ENCODE measurements at regions not wholly inside any gene's neighbourhood (a gene's known extent, or its start where the extent isn't known, plus 50 kb on each side); places are given as distances from the start of the nearest gene placed in this dataset.

- POLR2A ChIA-PET, result no interaction called here
- CTCF ChIA-PET, result interaction anchor here (1.6 kb wide), 1 partner anchor 10 kb away, joined by 4 read pairs; no protein-coding TSS in a partner anchor
- no peak for DNase-seq (ENCODE audit: extremely low spot score)
- no peak for TF ChIP-seq CTCF (IDR thresholded peaks at IDR 0.05; ENCODE audit: control extremely low read depth, extremely low read depth, low read depth, missing control alignments)
These were observed 270.4 kb upstream of the B3GALT2 start for GRCh38 chr1:193456811-193457280.

- TF ChIP-seq CTCF (IDR thresholded peaks at IDR 0.05; ENCODE audit: control extremely low read depth, extremely low read depth, low read depth, missing control alignments), result no peak
- POLR2A ChIA-PET, result no interaction called here
- CTCF ChIA-PET, result no interaction called here
- no peak for DNase-seq (ENCODE audit: extremely low spot score)
These were observed 265.2 kb upstream of the B3GALT2 start for GRCh38 chr1:193451606-193452005.

- DNase-seq (ENCODE audit: extremely low spot score), result no peak
- no peak for TF ChIP-seq CTCF (IDR thresholded peaks at IDR 0.05; ENCODE audit: control extremely low read depth, extremely low read depth, low read depth, missing control alignments)
- ChIA-PET CTCF (no interaction called here), POLR2A (no interaction called here)
These were observed 264.6 kb upstream of the B3GALT2 start for GRCh38 chr1:193451001-193451400.

- ChIA-PET CTCF (no interaction called here), POLR2A (no interaction called here)
- TF ChIP-seq CTCF (IDR thresholded peaks at IDR 0.05; ENCODE audit: control extremely low read depth, extremely low read depth, low read depth, missing control alignments), result no peak
- DNase-seq (ENCODE audit: extremely low spot score), result no peak
These were observed 262.5 kb upstream of the B3GALT2 start for GRCh38 chr1:193448682-193449461.

- DNase-seq (ENCODE audit: extremely low spot score), result no peak
- ChIA-PET POLR2A (no interaction called here), CTCF (interaction anchor here (1.0 kb wide), 1 partner anchor 18 kb away, joined by 3 read pairs; no protein-coding TSS in a partner anchor)
- no peak for TF ChIP-seq CTCF (IDR thresholded peaks at IDR 0.05; ENCODE audit: control extremely low read depth, extremely low read depth, low read depth, missing control alignments)
These were observed 257.5 kb upstream of the B3GALT2 start for GRCh38 chr1:193443886-193444285.

- CTCF ChIA-PET, result no interaction called here
- no peak for TF ChIP-seq CTCF (IDR thresholded peaks at IDR 0.05; ENCODE audit: control extremely low read depth, extremely low read depth, low read depth, missing control alignments)
- POLR2A ChIA-PET, result no interaction called here
- no peak for DNase-seq (ENCODE audit: extremely low spot score)
These were observed 252.4 kb upstream of the B3GALT2 start for GRCh38 chr1:193438771-193439170.

All from GM10248 (cell line).